GM19397 (cell line): ENCODE measurements at regions not wholly inside any gene's neighbourhood (a gene's known extent, or its start where the extent isn't known, plus 50 kb on each side); places are given as distances from the start of the nearest gene placed in this dataset.

Experiments used
- ATAC-seq: cut with Tn5 transposase; IDR thresholded peaks from one replicate; pipeline ENCODE4 v1.9.1; 2021; ENCODE audit warnings: mild to moderate bottlenecking, moderate library complexity; ENCODE audit not compliant: unreplicated experiment

- no peak for ATAC-seq
Measured at GRCh38 chr13:40272776-40273139, 393.7 kb downstream of the FOXO1 start.

DNA sequence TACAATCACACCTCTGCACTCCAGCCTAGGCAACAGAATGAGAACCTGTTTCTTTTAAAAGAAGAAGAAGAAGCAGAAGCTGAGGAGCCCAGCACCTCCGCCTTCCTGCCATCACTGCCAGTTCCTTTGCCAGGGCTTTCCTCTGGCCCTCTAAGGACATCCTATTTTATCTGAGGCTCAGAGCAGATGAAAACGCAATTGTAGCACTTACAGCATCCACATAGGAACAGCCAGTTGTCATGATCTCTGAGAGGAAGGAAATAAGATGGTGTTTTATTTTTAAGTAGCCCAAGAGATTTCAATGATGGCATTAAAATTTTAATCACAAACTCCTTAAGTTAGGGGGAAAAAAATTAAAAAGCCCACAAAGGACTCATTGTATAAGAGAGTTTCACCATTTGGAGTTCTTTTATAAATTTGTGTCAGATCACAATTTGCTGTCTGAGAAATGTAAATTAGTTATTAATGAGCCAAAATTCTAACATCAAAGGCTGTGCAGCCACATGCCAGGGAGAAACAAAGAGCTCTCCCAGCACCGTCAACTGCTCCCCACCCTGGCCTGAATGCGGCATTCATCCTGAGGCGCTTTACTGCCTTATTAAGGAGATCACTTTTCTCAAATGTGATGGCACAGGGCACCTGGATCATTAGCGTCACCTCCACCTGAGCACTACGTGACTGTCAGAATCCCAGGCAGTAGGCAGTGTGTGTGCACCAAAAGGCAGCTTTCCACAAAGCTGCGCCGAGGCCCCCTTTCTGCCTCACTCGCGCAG is 393.0 kb downstream of the FOXO1 start:
- no peak for ATAC-seq

DNA sequence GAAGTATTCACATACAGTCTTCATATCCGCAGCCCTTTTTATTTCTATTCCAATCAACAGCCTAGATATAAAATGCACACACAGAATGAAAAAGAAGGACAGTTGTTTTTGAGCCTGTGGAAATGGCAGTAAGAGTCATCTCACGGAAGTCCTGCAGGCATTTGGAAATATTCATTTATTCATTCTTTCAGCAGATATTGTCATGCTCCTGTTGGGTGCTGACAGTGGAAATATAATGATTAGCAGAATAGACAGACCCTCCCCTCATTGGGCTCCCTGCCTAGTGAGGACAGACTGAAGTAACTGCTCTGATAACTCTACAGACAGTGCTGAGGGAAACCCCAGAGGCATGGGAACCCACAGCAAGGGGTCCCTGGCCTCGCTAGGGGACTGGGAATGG is 392.3 kb downstream of the FOXO1 start:
- no peak for ATAC-seq

DNA sequence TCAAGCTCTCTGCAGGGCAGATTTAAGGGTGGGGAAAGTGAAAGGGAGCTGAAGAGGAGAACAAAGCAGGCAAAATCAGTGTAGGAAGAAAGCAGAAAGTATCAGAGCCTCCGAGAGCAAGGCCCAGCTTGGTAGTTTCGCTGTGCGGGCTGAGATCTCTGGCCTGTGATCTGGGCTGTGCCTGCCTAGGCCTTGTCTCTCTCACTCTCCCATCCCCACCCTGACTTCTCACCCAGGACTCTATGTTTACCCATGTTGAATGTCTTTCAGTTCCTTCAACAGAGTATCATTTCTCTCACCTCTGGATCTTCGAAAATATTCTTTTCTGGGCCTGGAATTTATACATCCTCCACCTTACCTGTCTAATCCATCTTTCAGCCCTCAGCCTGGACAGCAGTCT is 391.3 kb downstream of the FOXO1 start:
- ATAC-seq = no peak

DNA sequence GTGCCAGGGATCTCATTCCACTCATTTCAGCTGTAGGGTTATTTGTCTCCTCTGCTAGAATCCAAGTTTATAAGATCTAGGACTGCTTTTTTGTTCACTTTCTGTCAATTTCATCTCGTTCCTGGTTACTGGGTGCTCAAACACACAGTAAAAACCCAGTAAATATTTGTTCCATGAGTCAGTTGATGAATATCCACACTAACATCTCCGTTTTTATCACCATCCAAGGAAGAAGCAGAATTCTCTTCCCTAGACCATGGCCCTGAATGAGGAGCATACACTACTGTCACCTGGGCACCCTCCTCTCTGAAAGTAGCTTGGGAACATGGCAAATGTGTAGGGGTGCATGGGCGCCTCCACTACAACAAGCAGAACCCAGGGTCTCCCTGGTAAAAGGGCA is 390.8 kb downstream of the FOXO1 start:
- ATAC-seq = no peak

DNA sequence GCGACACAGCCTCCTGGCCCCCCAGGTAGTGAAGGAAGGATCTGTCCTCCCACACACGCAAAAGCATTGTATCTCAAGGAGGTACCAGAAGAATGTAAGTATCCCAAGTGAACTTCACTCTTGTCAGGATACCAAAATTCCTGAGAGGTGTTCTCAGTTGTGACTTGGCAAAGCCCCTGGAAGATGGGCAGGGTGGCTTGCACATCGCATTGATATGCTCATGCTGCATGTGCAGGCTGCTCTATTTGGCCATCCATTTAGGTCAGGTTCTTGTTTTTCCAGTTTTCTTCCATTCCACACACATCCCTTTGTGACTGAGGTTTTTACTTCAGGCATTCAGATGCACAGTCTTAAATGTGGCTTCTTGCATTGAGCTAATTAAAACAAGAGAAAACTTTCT is 382.8 kb downstream of the FOXO1 start:
- no peak for ATAC-seq

- ATAC-seq = no peak
Measured at GRCh38 chr13:40285634-40286033, 380.8 kb downstream of the FOXO1 start.

DNA sequence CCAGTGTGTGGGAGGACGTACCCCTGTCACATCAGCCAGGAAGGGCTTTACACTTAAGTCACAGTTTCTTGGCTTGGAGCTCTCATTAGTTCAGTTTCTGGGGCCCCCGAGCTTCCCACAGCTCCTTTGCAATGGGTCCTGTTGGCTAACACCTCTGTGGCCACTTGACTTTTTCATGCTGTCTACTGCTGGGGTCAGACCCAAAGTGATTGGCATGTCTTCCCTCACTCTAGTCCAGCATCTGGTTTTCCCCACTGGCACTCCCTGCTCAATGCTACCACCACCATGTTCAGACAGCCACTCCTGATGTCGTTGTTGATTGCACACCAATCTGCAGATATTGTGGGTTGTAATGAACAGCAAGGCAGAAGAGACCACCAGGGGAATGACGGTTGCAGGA is 379.0 kb downstream of the FOXO1 start:
- ATAC-seq = no peak

DNA sequence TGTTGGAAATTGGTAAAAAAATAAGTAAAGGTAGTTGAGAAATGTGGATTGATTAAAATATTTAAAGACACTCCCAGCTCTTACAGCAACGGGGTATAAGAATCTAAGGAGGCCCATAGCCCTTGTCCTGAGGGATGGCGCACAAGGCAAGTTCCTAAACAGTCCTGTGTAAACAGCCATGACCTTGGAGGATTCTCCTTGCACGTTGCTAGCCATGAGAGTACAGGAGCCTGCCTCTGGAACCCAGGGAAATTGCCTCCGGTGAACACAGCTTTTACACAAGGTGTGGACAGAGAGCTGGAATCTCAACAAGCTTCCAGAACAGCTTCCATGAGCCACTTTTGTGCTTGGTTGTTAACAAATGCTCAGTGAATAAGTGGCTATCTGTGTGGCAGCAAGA is 378.2 kb downstream of the FOXO1 start:
- no peak for ATAC-seq

DNA sequence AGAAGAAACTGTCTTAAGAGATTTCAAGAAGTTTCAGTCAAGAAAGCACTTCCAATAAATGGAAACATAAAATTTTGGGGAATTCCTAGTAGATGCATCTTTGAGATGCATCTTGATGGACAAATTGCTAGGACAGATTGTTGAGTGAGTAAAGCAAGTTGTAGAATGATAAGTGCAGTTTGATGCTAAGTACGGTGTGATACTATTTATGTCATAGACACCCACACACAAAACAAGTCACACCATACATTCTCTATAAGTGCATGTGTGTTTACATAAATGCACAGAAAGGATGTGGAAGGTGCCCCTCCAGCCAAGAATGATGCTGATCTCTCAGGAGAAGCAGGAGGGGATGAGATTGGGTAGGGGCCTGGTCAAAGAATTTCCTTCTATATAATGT is 375.7 kb downstream of the FOXO1 start:
- no peak for ATAC-seq

DNA sequence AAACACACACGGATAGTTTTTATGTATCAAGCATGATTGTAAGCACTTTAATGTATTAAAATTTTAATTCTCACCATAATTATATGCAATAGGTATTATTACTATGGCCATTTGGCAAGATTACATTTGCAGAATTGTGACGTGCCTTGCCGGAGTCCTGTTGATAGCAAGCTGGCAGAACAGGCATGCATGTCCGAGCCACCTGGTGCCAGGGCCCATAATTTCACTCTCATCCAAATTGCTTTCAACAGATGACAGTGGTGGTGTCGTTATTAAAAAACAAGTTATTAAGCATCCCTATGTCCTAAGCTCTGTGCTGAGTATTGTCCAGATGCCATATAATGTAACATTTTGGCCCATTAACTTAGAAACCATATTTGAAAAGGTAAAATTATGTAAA is 374.3 kb downstream of the FOXO1 start:
- no peak for ATAC-seq

- ATAC-seq = no peak
Measured at GRCh38 chr13:40292536-40292935, 373.9 kb downstream of the FOXO1 start.

DNA sequence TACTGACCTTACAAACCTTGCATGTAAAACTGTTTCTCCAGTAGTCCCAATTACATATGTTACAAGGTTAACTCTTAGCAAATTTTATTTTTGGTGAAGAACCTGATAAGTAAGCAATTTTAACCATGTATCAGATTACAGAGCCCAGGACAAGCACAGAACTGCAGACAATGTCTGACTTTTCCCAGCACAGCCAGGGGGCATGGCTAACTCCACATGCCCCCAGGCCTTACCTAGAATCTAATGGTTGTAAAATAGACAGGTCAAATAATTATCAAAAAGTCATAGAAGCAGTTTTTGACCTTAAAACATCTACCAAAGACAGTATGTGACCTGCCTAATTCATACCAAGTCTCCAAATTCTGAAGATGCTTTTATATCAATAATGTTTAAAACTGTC is 364.1 kb downstream of the FOXO1 start:
- no peak for ATAC-seq

DNA sequence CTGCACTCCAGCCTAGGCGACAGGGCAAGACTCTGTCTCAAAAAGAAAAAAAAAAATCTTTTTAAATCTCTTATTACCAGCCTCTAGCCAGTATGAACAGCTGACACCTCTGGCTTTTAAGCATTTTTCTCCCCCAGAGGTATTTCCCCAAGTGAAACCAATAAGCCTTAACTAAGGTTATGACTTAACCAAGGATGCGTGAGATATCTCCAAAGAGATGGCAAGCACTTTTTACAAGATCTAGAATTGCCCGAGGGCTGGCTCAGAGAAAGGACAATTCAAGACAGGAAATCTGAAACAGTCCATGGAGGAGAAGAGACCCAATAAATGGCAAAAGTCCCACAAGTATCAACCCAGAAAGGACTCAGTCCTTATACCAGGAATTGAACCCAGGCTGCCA is 362.1 kb downstream of the FOXO1 start:
- ATAC-seq = no peak

- ATAC-seq = no peak
Measured at GRCh38 chr13:40306817-40307216, 359.6 kb downstream of the FOXO1 start.

- no peak for ATAC-seq
Measured at GRCh38 chr13:40309881-40310280, 356.6 kb downstream of the FOXO1 start.

DNA sequence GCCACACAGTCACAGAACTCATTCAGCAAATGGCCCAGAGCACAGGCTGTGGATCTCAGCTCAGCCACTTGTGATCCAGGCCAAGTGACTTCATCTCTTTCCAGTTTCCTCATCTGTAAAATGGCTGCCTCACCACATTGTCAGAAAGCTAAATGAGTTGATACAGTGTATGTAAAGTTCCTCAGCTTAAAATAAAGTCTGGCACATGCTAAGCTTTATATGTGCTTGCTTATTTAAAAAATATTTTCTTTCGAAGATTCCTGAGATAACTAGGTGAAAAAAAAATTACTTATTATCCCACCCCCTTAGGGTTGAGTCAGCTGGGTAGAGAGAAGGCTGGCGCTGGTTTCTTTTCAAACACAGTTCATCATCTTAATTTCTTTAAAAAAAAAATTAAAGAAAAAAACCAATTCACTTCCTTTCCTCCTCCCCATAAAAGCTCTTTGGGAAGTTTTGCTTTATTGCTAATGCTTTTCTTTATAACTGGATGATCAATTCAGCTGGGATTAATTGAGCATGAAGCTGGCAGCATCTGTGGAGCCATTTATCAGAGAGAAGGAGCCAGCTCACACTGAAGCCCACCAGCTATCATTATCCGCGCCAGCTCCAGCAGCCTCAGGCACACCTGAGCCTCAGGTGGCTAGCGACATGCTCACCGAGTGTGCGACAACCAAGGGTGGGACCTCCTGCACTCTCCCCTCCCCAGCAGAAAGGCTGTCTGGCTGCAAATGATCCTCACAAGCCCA is 354.9 kb downstream of the FOXO1 start:
- ATAC-seq = no peak

- no peak for ATAC-seq
Measured at GRCh38 chr13:40313269-40314200, 352.9 kb downstream of the FOXO1 start.

DNA sequence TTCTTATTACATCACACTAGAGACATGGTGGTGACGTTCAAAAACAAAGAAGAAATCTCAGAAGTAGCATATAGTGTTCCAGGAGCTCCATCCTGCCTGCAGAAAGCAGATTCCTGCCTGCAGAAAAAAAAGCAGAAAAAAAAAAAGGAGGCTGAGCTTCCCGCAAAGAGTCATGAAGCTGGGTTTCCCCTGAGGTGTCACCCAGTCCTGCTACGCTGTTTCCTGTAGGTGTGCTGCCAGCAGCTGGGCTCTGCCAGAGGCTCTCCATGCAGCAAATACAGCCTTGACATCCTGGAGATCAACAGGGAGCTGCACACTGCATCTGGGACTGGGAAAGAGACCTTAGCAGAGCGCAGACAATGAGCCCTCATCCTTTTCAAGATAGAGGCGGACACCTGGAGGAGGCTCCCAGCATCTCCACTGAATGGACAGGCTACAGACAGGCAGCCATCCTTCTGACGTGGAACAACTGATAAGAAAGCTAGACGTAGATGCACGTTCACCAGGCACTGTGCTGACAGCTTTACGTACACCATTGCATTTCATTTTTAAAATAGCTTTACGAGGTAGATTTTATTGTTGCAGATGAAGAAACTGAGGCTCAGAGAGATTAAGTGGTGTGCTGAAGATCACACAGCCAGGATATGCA is 350.9 kb downstream of the FOXO1 start:
- ATAC-seq = no peak

GRCh38 chr13:40316301-40316700 is 350.1 kb downstream of the FOXO1 start:
- ATAC-seq = no peak

- ATAC-seq = no peak
Measured at GRCh38 chr13:40317980-40318327, 348.5 kb downstream of the FOXO1 start.
